Lung (tissue), 11 donors: ENCODE measurements at regions not wholly inside any gene's neighbourhood (a gene's known extent, or its start where the extent isn't known, plus 50 kb on each side); places are given as distances from the start of the nearest gene placed in this dataset.

Experiments used
- ATAC-seq: fragments of 200-7000 bp; cut with Tn5 transposase; one replicate; pipeline ENCODE4 v1.9.1; 2020; ENCODE audit warnings: moderate number of reproducible peaks; ENCODE audit not compliant: insufficient read depth, low FRiP score
- DNase-seq, 3 donors: peaks; one replicate each; pipeline ENCODE4 v3.0.0-alpha.2; 2013 to 2017
- H3K27ac ChIP-seq, 2 donors: one replicate each; pipeline ENCODE4 v1.5.1; 2013; ENCODE audit warnings: mild to moderate bottlenecking in 2 of 2, moderate library complexity in 2 of 2, control low read depth in 1 of 2, inconsistent platforms in 1 of 2, low read depth in 1 of 2, low read length in 1 of 2
- H3K27me3 ChIP-seq, 3 donors: one replicate each; pipeline ENCODE4 v1.5.1; 2013; ENCODE audit warnings: low read length in 2 of 3; ENCODE audit not compliant: control insufficient read depth in 3 of 3, insufficient read depth in 3 of 3
- H3K36me3 ChIP-seq, 4 donors: one replicate each; pipeline ENCODE4 v1.5.1; 2013; ENCODE audit warnings: low read length in 4 of 4, mild to moderate bottlenecking in 1 of 4, moderate library complexity in 1 of 4; ENCODE audit not compliant: control insufficient read depth in 4 of 4, insufficient read depth in 4 of 4
- H3K4me1 ChIP-seq, 5 donors: one replicate each; pipeline ENCODE4 v1.5.1; 2013; ENCODE audit warnings: low read length in 5 of 5, mild to moderate bottlenecking in 2 of 5, moderate library complexity in 1 of 5; ENCODE audit not compliant: control insufficient read depth in 5 of 5, insufficient read depth in 5 of 5
- H3K4me3 ChIP-seq: one replicate; pipeline ENCODE4 v1.5.1; 2013; ENCODE audit warnings: mild to moderate bottlenecking, control low read depth, moderate library complexity
- H3K9ac ChIP-seq, 2 donors: one replicate each; pipeline ENCODE4 v1.5.1; 2013; ENCODE audit warnings: low read length in 2 of 2, control low read depth in 1 of 2; ENCODE audit not compliant: insufficient read depth in 1 of 2
- H3K9me3 ChIP-seq, 4 donors: one replicate each; pipeline ENCODE4 v1.5.1; 2013; ENCODE audit warnings: low read length in 3 of 4, mild to moderate bottlenecking in 1 of 4, moderate library complexity in 1 of 4; ENCODE audit not compliant: control insufficient read depth in 4 of 4, insufficient read depth in 3 of 4
- WGBS, 2 donors: extraction: QIAGEN DNeasy Blood & Tissue Kit; methylation state at CpG; one replicate each; pipeline ENCODE4 v1.1.7; 2013; 5-methylcytosine and 5-hydroxymethylcytosine counted together
- TF ChIP-seq, protein P1 (sequence below): IDR thresholded peaks from 2 replicates; pipeline ENCODE4 v1.5.1; 2012; ENCODE audit warnings: mild to moderate bottlenecking; ENCODE audit errors: control extremely low read depth, extremely low read depth
- donor health status: control.
- donor health status: control.
- donor health status: Bipolar disorder and iron deficiency.
- donor health status: healthy.
- donor health status: DM: yes; HTN: yes; CAD: no.

DNA sequence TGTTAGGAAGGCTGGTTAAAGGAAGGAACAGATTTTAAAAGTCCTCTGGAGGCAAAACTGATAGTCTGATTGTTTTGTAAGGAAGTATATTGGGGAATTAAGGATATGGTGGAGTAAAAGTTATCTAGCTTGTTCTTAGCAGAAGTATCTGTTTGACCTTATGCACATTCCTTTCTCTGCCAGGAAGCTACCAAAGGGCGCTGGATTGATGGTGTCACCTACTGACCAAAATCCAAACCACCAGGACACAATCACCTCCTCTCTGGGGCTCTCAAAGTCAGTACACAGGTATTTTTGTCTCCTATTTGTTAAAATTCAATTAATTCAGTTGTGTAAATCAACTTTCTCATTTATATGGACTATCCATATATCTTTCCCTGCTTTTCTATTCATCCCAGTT is 484.5 kb downstream of the NUP35 start:
- Histone ChIP-seq H3K27ac (no peak overlapping the region), H3K27me3 (no peaks in the 10 kb centered on the region), H3K9me3 (no peaks in the 10 kb centered on the region), H3K9ac (no peak overlapping the region), H3K4me3 (no peak overlapping the region), H3K36me3 (no peaks in the 10 kb centered on the region), H3K4me1 (no peaks in the 10 kb centered on the region)
- ATAC-seq, result no peak
- TF ChIP-seq, protein P1, sequence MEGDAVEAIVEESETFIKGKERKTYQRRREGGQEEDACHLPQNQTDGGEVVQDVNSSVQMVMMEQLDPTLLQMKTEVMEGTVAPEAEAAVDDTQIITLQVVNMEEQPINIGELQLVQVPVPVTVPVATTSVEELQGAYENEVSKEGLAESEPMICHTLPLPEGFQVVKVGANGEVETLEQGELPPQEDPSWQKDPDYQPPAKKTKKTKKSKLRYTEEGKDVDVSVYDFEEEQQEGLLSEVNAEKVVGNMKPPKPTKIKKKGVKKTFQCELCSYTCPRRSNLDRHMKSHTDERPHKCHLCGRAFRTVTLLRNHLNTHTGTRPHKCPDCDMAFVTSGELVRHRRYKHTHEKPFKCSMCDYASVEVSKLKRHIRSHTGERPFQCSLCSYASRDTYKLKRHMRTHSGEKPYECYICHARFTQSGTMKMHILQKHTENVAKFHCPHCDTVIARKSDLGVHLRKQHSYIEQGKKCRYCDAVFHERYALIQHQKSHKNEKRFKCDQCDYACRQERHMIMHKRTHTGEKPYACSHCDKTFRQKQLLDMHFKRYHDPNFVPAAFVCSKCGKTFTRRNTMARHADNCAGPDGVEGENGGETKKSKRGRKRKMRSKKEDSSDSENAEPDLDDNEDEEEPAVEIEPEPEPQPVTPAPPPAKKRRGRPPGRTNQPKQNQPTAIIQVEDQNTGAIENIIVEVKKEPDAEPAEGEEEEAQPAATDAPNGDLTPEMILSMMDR, result no peak
- no peak for DNase-seq
- 80 to 87% methylated on average over 1 of the region's 1 CpG for WGBS, 2 donors

- TF ChIP-seq, protein P1, result no peak
- no peaks in the 10 kb centered on the region for H3K4me1 ChIP-seq
- H3K4me3 ChIP-seq, result no peak overlapping the region
- H3K9ac ChIP-seq, result no peak overlapping the region
- WGBS, 2 donors, result 59 to 72% methylated on average over 2 of the region's 2 CpGs
- H3K27ac ChIP-seq, result no peak overlapping the region
- no peaks in the 10 kb centered on the region for H3K9me3 ChIP-seq
- DNase-seq (no peak), ATAC-seq (no peak)
- no peaks in the 10 kb centered on the region for H3K27me3 ChIP-seq
- no peaks in the 10 kb centered on the region for H3K36me3 ChIP-seq
Observed at GRCh38 chr2:183610724-183611123, 486.5 kb downstream of the NUP35 start.

DNA sequence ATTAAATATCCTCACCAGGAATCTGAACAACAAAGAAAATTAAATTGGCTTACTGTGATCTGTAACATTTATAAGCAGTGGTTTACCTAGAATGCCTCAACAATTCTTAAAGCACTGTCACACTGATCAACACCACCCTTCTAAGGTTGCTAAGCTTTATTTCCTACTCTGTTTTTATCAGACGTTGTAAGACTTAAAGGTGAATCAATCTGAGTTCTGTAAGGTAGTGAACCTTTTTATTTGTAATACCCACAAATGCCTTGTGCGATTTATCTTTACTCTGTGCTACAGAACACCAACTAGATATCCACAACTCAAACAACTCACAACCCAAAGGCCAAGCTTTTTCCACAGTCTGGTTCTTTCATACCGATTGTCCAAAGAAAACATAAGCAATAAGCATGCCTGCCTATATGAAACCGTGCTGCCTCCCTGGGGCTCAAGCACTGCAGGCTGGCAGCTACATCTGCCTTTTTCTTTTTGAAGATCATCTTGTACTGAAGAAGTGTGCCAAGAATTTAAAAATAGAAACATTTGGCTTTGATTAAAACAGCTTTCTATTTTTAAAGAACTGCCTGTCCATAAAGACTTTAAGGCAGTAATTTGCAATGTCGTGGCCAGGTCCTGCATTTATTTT is 490.7 kb downstream of the NUP35 start:
- H3K4me3 ChIP-seq, result no peak overlapping the region
- H3K27ac ChIP-seq, result peak overlapping the region in 1 of 2 donors; percentile 89
- H3K36me3 ChIP-seq, result no peaks in the 10 kb centered on the region
- H3K27me3 ChIP-seq, result no peaks in the 10 kb centered on the region
- WGBS, 2 donors, result 62 to 79% methylated on average over 5 of the region's 5 CpGs
- no peak overlapping the region for H3K9ac ChIP-seq
- ATAC-seq, result no peak
- no peaks in the 10 kb centered on the region for H3K4me1 ChIP-seq
- peak in 1 of 3 donors; percentile 2 for DNase-seq
- no peaks in the 10 kb centered on the region for H3K9me3 ChIP-seq
- TF ChIP-seq, protein P1, result no peak

- H3K4me1 ChIP-seq, result no peaks in the 10 kb centered on the region
- TF ChIP-seq, protein P1, result no peak
- no peak overlapping the region for H3K27ac ChIP-seq
- H3K9me3 ChIP-seq, result peaks cover 0 to 9% (median 0%) of the 10 kb centered on the region in 4 donors
- H3K4me3 ChIP-seq, result no peak overlapping the region
- H3K9ac ChIP-seq, result no peak overlapping the region
- no peaks in the 10 kb centered on the region for H3K27me3 ChIP-seq
- DNase-seq (no peak), ATAC-seq (no peak)
- 84 to 89% methylated on average over 1 of the region's 1 CpG for WGBS, 2 donors
- H3K36me3 ChIP-seq, result no peaks in the 10 kb centered on the region
Observed at GRCh38 chr2:183623227-183623626, 499.0 kb downstream of the NUP35 start.
